NOMO-1 treated with DMSO at 0.1 percent for 48 hours (cell line): ENCODE measurements at regions not wholly inside any gene's neighbourhood (a gene's known extent, or its start where the extent isn't known, plus 50 kb on each side); places are given as distances from the start of the nearest gene placed in this dataset.

Experiments used
- DNase-seq: peaks from one replicate; lab custom pipeline; 2025; ENCODE audit not compliant: unreplicated experiment; lab: John Stamatoyannopoulos, UW

GRCh38 chr5:3654515-3654914 lies 58.9 kb downstream of the IRX1 start:
- DNase-seq, result no peak

DNA sequence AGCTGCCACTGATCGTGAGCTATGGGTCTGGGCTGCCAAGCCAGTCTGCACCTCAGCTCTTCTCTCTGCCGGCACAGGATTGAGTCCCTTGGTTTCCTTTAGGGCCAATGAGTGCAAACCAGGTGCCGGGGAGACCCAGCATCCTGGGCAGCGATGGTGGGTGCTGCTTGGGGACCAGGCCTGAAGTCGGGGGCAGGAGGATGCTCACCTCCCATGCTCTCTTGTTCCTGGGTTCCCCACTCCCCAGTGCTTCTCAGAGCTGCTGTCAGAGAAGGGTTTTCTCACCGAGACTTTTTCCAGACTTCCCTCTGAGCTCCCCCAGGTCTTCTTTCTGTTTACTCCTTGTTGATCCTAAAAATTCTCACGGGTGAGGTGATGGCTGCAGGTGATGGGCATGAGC lies 61.2 kb downstream of the IRX1 start:
- DNase-seq, result no peak

GRCh38 chr5:3657364-3658022 lies 61.9 kb downstream of the IRX1 start:
- no peak for DNase-seq

- DNase-seq, result no peak
Measured at GRCh38 chr5:3658929-3659328, 63.3 kb downstream of the IRX1 start.

DNA sequence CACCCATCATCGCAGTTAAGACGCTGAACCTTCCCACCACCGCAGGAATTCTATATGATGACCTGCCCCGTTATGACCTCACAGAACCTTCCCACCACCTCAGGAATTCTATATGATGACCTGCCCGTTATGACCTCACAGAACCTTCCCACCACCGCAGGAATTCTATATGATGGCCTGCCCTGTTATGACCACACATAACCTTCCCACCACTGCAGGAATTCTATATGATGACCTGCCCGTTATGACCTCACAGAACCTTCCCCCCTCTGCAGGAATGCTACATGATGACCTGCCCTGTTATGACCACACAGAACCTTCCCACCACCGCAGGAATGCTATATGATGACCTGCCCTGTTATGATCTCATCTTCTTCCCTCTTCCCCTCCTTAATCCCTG lies 64.3 kb downstream of the IRX1 start:
- no peak for DNase-seq

DNA sequence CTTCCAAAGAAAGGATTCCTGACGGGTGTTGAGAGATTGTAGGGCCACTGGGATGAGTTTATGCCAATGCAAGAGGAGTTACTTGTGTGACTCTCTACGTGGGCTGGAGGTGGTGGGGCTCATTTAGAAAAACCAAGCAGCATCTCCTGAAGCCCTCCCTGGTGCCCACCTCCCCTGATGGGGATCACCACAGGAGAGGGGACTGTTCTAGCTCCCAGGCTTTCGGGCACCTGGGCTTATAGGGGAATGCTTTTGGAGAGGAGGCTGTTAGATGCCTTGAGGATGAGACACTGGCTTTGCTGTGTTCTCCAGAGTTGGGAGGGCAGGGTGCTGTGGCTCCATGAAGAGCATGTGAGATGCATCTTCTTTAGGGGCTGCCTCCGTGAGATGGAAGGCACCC lies 65.0 kb downstream of the IRX1 start:
- DNase-seq, result no peak

GRCh38 chr5:3661755-3662296 lies 66.2 kb downstream of the IRX1 start:
- no peak for DNase-seq

DNA sequence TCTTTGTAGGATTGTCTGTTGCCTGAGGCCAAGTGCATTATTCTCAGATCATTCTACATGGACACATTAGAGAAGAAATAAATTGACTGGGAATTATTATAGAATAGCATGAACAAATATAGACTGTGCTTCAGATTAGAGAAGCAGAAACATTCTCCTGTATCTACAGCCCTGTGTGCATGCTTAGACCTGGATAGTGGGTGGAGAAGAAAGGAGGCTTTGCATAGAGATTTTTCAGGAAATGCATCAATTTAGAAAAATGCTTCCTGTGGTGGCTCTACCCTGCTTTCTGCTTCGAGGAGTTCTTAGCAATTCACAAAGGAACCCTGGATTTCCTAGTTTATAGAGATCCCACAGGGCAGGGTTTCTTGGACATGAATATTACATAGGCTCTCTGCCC lies 66.7 kb downstream of the IRX1 start:
- no peak for DNase-seq

DNA sequence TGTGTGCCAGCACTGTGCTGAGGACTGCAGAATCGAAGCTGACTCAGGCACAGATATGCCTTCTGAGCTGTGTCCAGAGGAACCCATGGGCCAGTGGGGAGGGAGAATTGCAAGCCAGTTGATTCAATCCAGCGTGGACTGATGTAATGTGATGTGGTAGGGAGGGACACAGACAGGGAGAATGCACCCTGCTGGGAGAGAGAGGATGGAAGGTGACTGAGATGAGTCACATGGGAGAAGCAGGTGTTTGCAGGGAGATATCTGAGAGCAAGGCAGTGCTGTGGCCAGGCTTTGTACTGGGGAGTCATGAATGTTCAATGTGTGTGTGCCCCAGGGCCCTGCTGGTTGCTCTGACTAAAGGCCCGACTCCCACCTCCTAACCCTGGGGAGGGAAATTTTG lies 75.7 kb downstream of the IRX1 start:
- DNase-seq, result no peak

GRCh38 chr5:3678801-3679200 lies 83.2 kb downstream of the IRX1 start:
- no peak for DNase-seq

- no peak for DNase-seq
Measured at GRCh38 chr5:3680821-3681220, 85.2 kb downstream of the IRX1 start.

GRCh38 chr5:3684118-3684517 lies 88.5 kb downstream of the IRX1 start:
- DNase-seq, result no peak

- no peak for DNase-seq
Measured at GRCh38 chr5:3684771-3685354, 89.2 kb downstream of the IRX1 start.

GRCh38 chr5:3694819-3695218 lies 99.2 kb downstream of the IRX1 start:
- DNase-seq, result no peak

DNA sequence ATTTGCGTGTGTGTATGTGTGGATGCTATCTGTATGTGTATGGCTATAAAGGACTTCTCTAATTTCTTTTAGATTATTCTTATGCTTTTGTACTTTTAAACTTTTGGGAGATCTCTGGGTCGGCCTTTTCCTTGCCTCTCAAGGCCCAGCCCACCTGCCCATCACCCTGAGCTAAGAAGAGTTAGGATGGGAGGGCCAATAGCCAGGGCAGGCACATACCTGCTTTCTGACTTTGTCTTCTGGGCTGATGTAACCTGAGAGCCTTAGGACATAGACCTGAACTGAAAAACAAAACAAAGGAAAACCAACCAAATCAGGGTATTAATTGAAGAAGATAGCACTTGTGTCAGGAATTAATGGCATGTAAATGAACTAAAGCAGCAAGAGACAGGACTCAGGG lies 100.2 kb downstream of the IRX1 start:
- DNase-seq, result no peak

GRCh38 chr5:3698412-3698811 lies 102.8 kb downstream of the IRX1 start:
- DNase-seq, result no peak

DNA sequence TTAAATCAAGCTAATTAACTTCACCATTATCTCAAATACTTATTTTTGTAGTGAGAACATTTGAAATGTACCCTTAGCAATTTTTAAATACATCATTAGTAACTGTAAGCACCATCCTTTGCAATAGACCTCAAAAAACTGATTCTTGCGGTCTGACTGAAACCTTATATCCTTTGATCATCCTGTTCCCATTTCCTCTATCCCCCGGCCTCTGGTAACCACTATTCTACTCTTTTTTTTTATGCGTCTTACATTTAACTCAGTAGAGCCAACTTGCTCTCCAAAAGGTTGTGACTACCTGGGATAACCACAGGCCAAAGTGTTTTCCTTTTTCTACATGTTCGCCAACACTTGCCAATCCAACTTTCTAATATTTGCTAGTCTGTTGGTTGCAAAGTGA lies 106.1 kb downstream of the IRX1 start:
- no peak for DNase-seq

- no peak for DNase-seq
Measured at GRCh38 chr5:3704661-3705060, 109.0 kb downstream of the IRX1 start.

DNA sequence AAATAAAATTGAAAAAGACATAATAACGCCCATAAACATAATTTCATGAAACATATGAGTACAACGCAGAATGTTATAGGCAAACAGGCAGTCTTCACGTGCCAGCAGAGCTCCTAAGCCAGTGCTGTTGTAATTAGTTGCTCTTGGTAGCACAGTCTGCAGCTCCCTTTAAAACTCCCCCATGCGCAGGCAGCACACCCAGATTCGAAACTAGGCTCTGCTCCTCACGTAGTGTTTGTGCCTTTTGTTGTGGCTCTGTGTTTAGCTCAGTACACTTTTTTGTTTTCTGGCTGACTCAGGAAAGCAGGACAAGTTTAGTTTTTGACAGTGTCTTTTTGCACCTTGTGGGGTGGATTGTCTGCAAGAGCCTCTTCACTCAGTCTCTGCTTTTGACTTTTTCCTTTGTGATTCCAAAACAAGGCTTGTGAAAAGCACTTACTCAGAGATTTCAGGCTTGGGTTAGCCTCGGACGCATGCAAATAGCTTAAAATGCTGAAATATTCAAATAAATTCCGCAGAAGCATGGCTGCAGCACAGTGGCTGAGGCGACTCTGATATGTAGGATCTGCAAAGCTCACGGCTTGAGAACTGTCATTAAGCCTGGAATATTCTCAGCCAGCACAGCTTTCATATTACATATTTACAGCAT lies 113.6 kb downstream of the IRX1 start:
- DNase-seq, result no peak

GRCh38 chr5:3709717-3710348 lies 114.2 kb downstream of the IRX1 start:
- no peak for DNase-seq

GRCh38 chr5:3715062-3715461 lies 119.4 kb downstream of the IRX1 start:
- no peak for DNase-seq

DNA sequence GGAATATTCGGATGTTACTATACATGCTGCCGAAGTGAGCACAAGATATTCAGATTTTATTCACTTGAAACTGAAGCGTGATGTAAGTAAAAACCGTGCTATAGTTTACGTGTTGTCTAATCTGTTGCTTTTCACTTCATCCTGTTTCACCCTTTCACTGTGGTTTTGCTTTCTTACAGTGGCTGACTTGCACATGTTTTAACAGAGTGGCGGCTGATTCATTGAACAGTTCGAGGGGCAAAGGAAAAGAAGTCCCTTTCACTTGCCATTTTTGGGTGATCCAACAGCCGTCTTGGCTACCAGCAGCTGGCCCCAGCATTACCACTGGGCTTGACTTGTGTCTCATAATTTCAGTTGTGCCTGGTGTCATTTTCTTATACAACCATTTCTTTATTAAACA lies 134.0 kb downstream of the IRX1 start:
- no peak for DNase-seq
